ENCODE measurements at regions not wholly inside any gene's neighbourhood (a gene's known extent, or its start where the extent isn't known, plus 50 kb on each side); places are given as distances from the start of the nearest gene placed in this dataset.

- intact Hi-C loops (cut with DNase I): no loop called here
Observed at GRCh38 chr10:88185830-88186229, 322.4 kb downstream of the PTEN start.

GRCh38 chr10:88186335-88186734 is 322.9 kb downstream of the PTEN start:
- DNase-seq (ENCODE audit: low spot score): no peak
- intact Hi-C loops (cut with DNase I): no loop called here

More at GRCh38 chr10:88185830-88186229, 322.4 kb downstream of the PTEN start:
- DNase-seq (ENCODE audit: low spot score): no peak

- no peak for DNase-seq (ENCODE audit: low spot score)
Observed at GRCh38 chr10:88187472-88187871, 324.0 kb downstream of the PTEN start.

GRCh38 chr10:88190123-88190522 is 326.7 kb downstream of the PTEN start:
- intact Hi-C loops (cut with DNase I): no loop called here
- no peak for DNase-seq (ENCODE audit: low spot score)

More at GRCh38 chr10:88187472-88187871, 324.0 kb downstream of the PTEN start:
- intact Hi-C loops (cut with DNase I): no loop called here

DNA sequence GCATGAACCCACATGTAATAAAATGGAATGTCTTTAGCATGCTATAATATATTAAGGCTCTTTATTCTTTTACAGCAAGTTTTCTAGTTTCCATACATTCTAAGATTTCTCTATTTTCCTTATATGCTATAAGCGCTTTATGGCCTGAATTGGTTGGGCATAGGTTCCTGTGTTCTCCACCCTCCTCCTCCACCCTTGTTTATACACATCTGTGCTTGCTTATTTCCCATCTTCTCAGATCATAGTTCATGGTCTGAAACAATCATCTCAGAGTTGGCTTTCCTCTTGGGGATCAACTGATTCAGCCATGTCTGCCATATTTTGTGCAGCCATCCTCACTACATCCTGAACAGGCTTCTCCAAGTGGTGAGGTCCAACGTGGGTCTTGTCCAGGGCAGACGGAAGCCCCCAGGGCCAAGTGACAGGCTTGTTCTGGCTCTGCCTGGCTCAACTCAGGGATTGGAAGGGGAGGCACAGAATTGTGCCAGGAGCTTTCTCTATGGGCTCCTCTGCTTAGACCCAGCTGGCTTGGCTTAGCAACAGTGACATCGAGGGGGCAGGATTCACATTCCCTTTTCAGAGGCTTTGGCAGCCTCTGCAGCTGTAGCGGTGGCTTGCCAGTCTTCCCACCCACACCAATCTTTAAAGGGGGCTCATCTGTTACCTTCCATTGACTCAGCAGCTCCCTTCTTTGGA is 327.3 kb downstream of the PTEN start:
- no peak for DNase-seq (ENCODE audit: low spot score)
- intact Hi-C loops (cut with DNase I): no loop called here

GRCh38 chr10:88193018-88193417 is 329.6 kb downstream of the PTEN start:
- intact Hi-C loops (cut with DNase I): no loop called here

DNA sequence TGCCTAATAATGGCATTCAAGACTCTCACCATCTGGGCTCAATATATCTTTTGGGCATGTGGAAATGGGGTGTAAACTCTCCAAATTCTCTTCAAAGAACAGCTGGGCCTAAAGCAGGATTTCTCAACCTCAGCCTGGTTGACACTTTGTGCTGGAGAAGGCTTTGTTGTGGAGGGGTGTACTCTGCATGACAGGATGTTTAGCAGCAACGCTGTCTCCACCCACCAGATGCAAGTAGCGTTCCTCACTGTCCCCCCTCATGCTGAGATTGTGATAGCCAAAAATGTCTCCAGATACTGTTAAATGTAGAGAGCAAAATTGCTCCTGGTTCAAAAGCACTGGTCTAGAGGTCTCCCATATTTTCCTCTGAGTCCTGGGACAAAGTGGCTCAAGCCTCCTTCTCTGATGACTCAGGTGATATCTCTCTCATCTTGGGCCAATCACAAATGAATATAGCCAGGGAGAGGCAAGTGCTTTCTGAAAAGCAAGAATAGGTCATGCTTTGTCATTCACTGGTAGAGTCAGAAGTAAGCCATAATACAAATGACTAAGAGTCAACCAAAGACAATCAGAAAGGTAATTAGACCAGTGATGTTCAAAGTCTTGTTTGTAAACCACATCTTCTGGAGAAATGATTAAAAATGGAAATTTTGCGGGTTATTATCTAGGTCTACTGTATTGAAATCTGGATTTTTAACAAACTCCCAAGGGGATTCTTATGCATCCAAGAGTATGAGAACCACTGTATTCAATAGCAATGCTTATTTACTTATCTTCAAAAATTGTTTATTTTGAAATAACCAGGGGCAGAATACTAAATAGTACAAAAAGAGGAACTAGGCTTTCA is 330.8 kb downstream of the PTEN start:
- DNase-seq (ENCODE audit: low spot score): no peak
- intact Hi-C loops (cut with DNase I): no loop called here

More at GRCh38 chr10:88193018-88193417, 329.6 kb downstream of the PTEN start:
- DNase-seq (ENCODE audit: low spot score): no peak

GRCh38 chr10:88194961-88195367 is 331.5 kb downstream of the PTEN start:
- intact Hi-C loops (cut with DNase I): no loop called here
- no peak for DNase-seq (ENCODE audit: low spot score)

DNA sequence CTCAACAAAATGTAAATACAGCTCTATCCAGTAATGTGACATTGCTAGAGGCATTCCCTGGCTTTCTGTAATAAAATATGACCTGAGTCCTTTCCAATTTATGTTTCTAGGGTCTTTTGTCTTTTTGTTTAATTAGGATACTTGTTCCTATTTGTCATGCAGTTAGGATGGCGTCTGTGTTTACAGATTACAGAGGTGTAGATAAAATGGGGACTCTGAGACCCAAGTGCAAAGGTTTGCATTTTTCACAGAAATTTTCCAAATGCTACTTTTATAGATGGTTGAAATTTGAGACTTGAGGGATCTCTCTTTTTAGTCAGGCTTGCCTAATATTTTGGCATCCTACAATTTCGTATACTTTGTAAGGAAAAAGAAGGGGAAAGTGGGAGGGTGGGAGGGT is 332.4 kb downstream of the PTEN start:
- DNase-seq (ENCODE audit: low spot score): no peak
- intact Hi-C loops (cut with DNase I): no loop called here

DNA sequence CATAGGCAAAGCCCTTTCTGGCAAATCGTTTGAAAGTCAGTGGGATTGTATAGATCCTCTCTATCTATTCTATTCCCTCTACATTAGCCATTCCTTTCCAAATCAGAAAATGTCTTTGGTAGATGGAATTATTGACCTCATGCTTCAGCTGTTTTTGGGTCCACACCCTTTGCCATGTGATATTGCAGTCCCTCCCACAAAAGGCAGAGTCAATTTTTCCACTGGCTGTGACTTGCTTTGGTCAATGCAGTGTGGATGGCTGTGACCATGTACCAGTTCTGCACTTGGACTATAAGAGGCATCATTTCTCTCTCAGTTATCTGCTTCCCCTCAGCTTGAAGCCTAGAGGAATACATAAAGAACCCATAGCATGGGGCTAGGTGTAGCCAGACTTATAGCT is 332.9 kb downstream of the PTEN start:
- DNase-seq (ENCODE audit: low spot score): no peak

DNA sequence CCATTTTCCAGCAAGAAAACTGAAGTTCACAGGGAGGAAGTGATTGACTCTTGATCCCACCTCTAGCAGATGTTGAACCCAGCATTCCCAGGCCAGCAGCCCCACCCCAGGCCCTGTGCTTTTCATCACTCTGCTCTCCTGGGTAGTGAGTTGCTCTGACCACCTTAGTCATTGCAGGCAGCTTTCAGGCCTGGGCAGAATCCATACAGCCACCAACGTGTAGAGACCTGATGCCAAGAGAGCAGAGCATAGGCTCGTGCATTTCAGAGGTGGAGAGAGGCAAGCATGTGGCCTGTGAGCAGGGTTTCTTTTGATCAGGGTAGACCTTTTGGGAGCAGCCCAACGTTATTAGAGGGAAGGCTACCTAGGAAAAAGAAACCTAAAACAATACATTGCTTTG is 334.6 kb downstream of the PTEN start:
- intact Hi-C loops (cut with DNase I): no loop called here
- no peak for DNase-seq (ENCODE audit: low spot score)

More for the DNA sequence above, 332.9 kb downstream of the PTEN start:
- intact Hi-C loops (cut with DNase I): no loop called here

DNA sequence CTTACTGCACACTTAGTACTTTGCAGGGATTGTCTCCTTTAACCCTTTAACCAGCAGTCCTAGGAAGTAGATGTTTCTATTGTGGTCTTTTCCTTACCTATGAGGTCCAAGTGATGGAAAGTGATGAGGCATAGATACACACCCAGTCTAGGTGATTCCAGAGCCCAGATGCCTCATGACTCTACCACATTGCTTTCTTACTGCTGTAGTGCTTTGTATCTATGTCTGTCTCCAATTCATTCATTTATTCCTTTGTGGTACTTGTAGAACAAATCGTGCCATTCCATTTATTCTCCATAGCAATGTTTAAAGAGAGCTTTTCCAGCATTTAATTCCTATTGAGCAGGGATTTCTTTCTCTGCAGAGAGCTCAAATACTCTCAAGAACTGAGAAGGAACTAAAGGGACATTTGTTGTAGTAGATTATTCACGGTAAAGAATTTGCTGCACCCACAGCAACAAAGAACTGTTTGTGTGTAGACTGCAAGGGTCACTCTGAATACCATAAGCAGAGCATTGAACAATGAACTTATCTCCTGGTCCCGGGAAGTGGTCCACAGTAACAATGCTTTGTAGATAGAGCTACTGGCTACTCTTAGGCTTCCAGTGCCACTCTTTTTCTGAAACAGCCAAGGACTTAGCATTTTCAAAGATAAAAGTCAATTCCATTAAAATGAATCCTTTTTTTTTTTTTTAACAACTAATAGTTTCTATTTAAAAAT is 337.0 kb downstream of the PTEN start:
- DNase-seq (ENCODE audit: low spot score): no peak
- intact Hi-C loops (cut with DNase I): no loop called here

GRCh38 chr10:88205842-88206446 is 342.5 kb downstream of the PTEN start:
- intact Hi-C loops (cut with DNase I): no loop called here
- DNase-seq (ENCODE audit: low spot score): no peak

GRCh38 chr10:88207121-88207546 is 343.7 kb downstream of the PTEN start:
- DNase-seq (ENCODE audit: low spot score): no peak
- intact Hi-C loops (cut with DNase I): no loop called here

GRCh38 chr10:88209231-88209630 is 345.8 kb downstream of the PTEN start:
- no peak for DNase-seq (ENCODE audit: low spot score)
- intact Hi-C loops (cut with DNase I): no loop called here

DNA sequence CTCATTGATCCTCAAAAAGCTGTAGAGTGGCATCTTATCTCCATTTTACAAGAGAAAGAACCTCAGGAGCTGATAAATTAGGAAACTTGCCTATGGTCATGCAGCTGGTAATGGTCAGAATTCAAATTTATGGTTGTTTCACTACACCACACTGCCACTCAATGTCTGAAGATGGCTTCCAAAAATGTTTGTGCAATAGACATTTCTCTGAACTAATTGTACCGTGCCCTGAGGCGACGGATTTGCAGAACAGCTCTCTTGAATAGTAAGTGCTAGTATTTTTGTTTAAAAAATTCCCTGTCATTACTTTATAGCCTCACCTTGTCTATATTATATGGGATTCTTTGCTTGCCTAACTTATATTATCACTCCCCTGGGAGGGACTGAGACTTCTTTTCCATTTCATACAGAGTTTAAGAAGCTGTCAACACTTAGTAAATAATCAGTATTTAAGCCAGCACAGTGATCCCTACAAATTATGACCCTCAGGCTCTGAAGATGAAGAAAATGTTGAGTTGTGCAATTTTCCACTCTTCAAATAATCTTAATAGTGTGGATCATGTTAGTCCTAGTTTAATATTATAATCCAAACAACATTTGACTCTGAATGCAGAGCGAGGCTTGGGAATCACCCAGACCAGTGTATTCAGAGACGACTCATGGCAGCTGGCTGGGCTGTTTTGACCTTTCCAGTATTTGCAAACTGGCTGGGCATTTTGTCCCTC is 346.6 kb downstream of the PTEN start:
- DNase-seq (ENCODE audit: low spot score): peak; percentile 77
- intact Hi-C loops (cut with DNase I): no loop called here

- intact Hi-C loops (cut with DNase I): no loop called here
- DNase-seq (ENCODE audit: low spot score): no peak
Observed at GRCh38 chr10:88211230-88211629, 347.8 kb downstream of the PTEN start.

GRCh38 chr10:88212069-88212468 is 348.6 kb downstream of the PTEN start:
- intact Hi-C loops (cut with DNase I): no loop called here

DNA sequence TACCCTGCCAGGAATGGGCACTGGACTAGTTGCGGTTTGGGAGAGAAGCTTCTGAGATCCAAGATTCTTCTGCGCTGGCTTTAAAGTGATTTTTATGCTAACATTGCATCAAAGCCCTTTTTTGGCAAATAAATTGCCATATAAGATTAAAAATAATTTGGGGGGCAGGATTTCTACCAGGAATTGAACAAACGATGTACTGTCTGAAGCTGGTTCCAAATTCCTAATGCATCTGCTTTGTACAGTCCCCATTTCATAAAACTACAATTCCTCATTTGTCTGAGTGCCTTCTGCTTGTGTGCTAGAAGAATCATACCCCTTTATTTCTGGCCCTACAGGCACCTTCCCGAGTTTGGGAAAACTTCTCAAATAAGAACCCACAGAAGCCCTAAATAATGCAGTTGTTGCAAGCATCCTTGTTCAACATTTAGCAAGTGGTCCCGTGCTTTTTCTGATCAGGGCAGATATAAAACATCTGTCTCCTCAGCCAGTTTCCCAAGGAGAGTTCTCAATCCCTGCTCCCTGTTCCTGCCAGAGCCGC is 349.7 kb downstream of the PTEN start:
- no peak for DNase-seq (ENCODE audit: low spot score)
- intact Hi-C loops (cut with DNase I): no loop called here

More at GRCh38 chr10:88212069-88212468, 348.6 kb downstream of the PTEN start:
- DNase-seq (ENCODE audit: low spot score): no peak
